ENCODE measurements at regions not wholly inside any gene's neighbourhood (a gene's known extent, or its start where the extent isn't known, plus 50 kb on each side); places are given as distances from the start of the nearest gene placed in this dataset.
"Not testable (repeated sequence)": the region's sequence is repeated elsewhere in the genome, so short reads cannot be mapped to it uniquely, and the experiment has no call there.

- Histone ChIP-seq H3K4me1 (ENCODE audit: control insufficient read depth in 1 of 2, insufficient read depth in 2 of 2, low read length in 2 of 2) (no peaks in the 10 kb centered on the region), H4K91ac (ENCODE audit: low read depth, low read length) (no peak overlapping the region), H3K4ac (ENCODE audit: low read depth, low read length) (no peak overlapping the region), H2BK12ac (ENCODE audit: low read length) (no peak overlapping the region), H2BK5ac (ENCODE audit: low read depth, low read length, poor library complexity) (no peak overlapping the region), H4K8ac (ENCODE audit: low read depth, low read length) (no peak overlapping the region), H3K27me3 (ENCODE audit: insufficient read depth, low read length) (no peaks in the 10 kb centered on the region), H3K9me3 (ENCODE audit: insufficient read depth, low read depth, low read length) (peaks cover 2% of the 10 kb centered on the region), H2AK5ac (ENCODE audit: low read length) (no peak overlapping the region), H3K4me2 (ENCODE audit: low read length) (no peak overlapping the region), H3K79me2 (ENCODE audit: control insufficient read depth, insufficient read depth, low read length, poor library complexity) (no peaks in the 10 kb centered on the region), H3K9ac (ENCODE audit: low read length) (no peak overlapping the region), H3K36me3 (ENCODE audit: control insufficient read depth in 1 of 2, insufficient read depth in 2 of 2, low read length in 2 of 2) (no peaks in the 10 kb centered on the region), H3K79me1 (ENCODE audit: low read length) (no peaks in the 10 kb centered on the region), H3K23ac (ENCODE audit: low read length) (no peak overlapping the region), H2AFZ (ENCODE audit: insufficient read depth, low read length, poor library complexity) (no peak overlapping the region), H3K27ac (ENCODE audit: low read depth, low read length) (no peak overlapping the region), H2BK120ac (ENCODE audit: insufficient read depth, low read length, poor library complexity) (no peak overlapping the region), H3K14ac (ENCODE audit: low read length) (no peak overlapping the region), H4K12ac (ENCODE audit: low read depth, low read length) (no peak overlapping the region), H3K4me3 (ENCODE audit: low read depth, low read length) (no peak overlapping the region), H3K18ac (ENCODE audit: low read length) (no peak overlapping the region)
- WGBS (ENCODE audit: extremely low coverage, insufficient coverage, insufficient read length): no CpG with 5 or more reads among the region's 2 CpGs
- DNase-seq: no peak
Observed at GRCh38 chr1:78334114-78334513, 156.7 kb upstream of the PTGFR start.

- H3K9me3 ChIP-seq (ENCODE audit: insufficient read depth, low read depth, low read length): peaks cover 2% of the 10 kb centered on the region
- no peak overlapping the region for H2AK5ac ChIP-seq (ENCODE audit: low read length)
- no peaks in the 10 kb centered on the region for H3K79me1 ChIP-seq (ENCODE audit: low read length)
- no peak overlapping the region for H3K18ac ChIP-seq (ENCODE audit: low read length)
- H4K12ac ChIP-seq (ENCODE audit: low read depth, low read length): no peak overlapping the region
- H3K79me2 ChIP-seq (ENCODE audit: control insufficient read depth, insufficient read depth, low read length, poor library complexity): no peaks in the 10 kb centered on the region
- no peaks in the 10 kb centered on the region for H3K4me1 ChIP-seq (ENCODE audit: control insufficient read depth in 1 of 2, insufficient read depth in 2 of 2, low read length in 2 of 2)
- H2BK12ac ChIP-seq (ENCODE audit: low read length): no peak overlapping the region
- no peak overlapping the region for H3K4ac ChIP-seq (ENCODE audit: low read depth, low read length)
- no peak overlapping the region for H2AFZ ChIP-seq (ENCODE audit: insufficient read depth, low read length, poor library complexity)
- H3K27me3 ChIP-seq (ENCODE audit: insufficient read depth, low read length): no peaks in the 10 kb centered on the region
- H3K36me3 ChIP-seq (ENCODE audit: control insufficient read depth in 1 of 2, insufficient read depth in 2 of 2, low read length in 2 of 2): no peaks in the 10 kb centered on the region
- H2BK5ac ChIP-seq (ENCODE audit: low read depth, low read length, poor library complexity): no peak overlapping the region
- H4K8ac ChIP-seq (ENCODE audit: low read depth, low read length): no peak overlapping the region
- no peak overlapping the region for H2BK120ac ChIP-seq (ENCODE audit: insufficient read depth, low read length, poor library complexity)
- no peak overlapping the region for H3K4me3 ChIP-seq (ENCODE audit: low read depth, low read length)
- no peak overlapping the region for H3K27ac ChIP-seq (ENCODE audit: low read depth, low read length)
- H3K23ac ChIP-seq (ENCODE audit: low read length): no peak overlapping the region
- WGBS (ENCODE audit: extremely low coverage, insufficient coverage, insufficient read length): no CpG with 5 or more reads among the region's 4 CpGs
- H3K4me2 ChIP-seq (ENCODE audit: low read length): no peak overlapping the region
- no peak overlapping the region for H3K9ac ChIP-seq (ENCODE audit: low read length)
- no peak overlapping the region for H4K91ac ChIP-seq (ENCODE audit: low read depth, low read length)
- DNase-seq: no peak
- no peak overlapping the region for H3K14ac ChIP-seq (ENCODE audit: low read length)
Observed at GRCh38 chr1:78334952-78335351, 155.8 kb upstream of the PTGFR start.

GRCh38 chr1:78336751-78337150, 154.0 kb upstream of the PTGFR start:
- H4K91ac ChIP-seq (ENCODE audit: low read depth, low read length); H3K9ac ChIP-seq (ENCODE audit: low read length); H3K18ac ChIP-seq (ENCODE audit: low read length); H3K4me2 ChIP-seq (ENCODE audit: low read length); H3K36me3 ChIP-seq (ENCODE audit: control insufficient read depth in 1 of 2, insufficient read depth in 2 of 2, low read length in 2 of 2); H3K9me3 ChIP-seq (ENCODE audit: insufficient read depth, low read depth, low read length); H3K79me2 ChIP-seq (ENCODE audit: control insufficient read depth, insufficient read depth, low read length, poor library complexity); H3K4me1 ChIP-seq (ENCODE audit: control insufficient read depth in 1 of 2, insufficient read depth in 2 of 2, low read length in 2 of 2); H2AK5ac ChIP-seq (ENCODE audit: low read length); H4K12ac ChIP-seq (ENCODE audit: low read depth, low read length); H3K27me3 ChIP-seq (ENCODE audit: insufficient read depth, low read length); H3K27ac ChIP-seq (ENCODE audit: low read depth, low read length); H2BK120ac ChIP-seq (ENCODE audit: insufficient read depth, low read length, poor library complexity); H3K4me3 ChIP-seq (ENCODE audit: low read depth, low read length); H4K8ac ChIP-seq (ENCODE audit: low read depth, low read length); H2BK12ac ChIP-seq (ENCODE audit: low read length); DNase-seq; H2BK5ac ChIP-seq (ENCODE audit: low read depth, low read length, poor library complexity); H3K79me1 ChIP-seq (ENCODE audit: low read length); H3K23ac ChIP-seq (ENCODE audit: low read length); H3K4ac ChIP-seq (ENCODE audit: low read depth, low read length); H2AFZ ChIP-seq (ENCODE audit: insufficient read depth, low read length, poor library complexity); H3K14ac ChIP-seq (ENCODE audit: low read length): not testable (repeated sequence)
- no CpG with 5 or more reads among the region's 3 CpGs for WGBS (ENCODE audit: extremely low coverage, insufficient coverage, insufficient read length)

- H3K27me3 ChIP-seq (ENCODE audit: insufficient read depth, low read length): no peaks in the 10 kb centered on the region
- H3K79me2 ChIP-seq (ENCODE audit: control insufficient read depth, insufficient read depth, low read length, poor library complexity): no peaks in the 10 kb centered on the region
- H3K27ac ChIP-seq (ENCODE audit: low read depth, low read length): no peak overlapping the region
- no CpG with 5 or more reads among the region's 1 CpG for WGBS (ENCODE audit: extremely low coverage, insufficient coverage, insufficient read length)
- no peak overlapping the region for H4K91ac ChIP-seq (ENCODE audit: low read depth, low read length)
- H2BK5ac ChIP-seq (ENCODE audit: low read depth, low read length, poor library complexity): no peak overlapping the region
- no peak overlapping the region for H3K9ac ChIP-seq (ENCODE audit: low read length)
- no peaks in the 10 kb centered on the region for H3K4me1 ChIP-seq (ENCODE audit: control insufficient read depth in 1 of 2, insufficient read depth in 2 of 2, low read length in 2 of 2)
- no peak overlapping the region for H3K18ac ChIP-seq (ENCODE audit: low read length)
- H2AFZ ChIP-seq (ENCODE audit: insufficient read depth, low read length, poor library complexity): no peak overlapping the region
- H4K8ac ChIP-seq (ENCODE audit: low read depth, low read length): no peak overlapping the region
- peaks cover 2% of the 10 kb centered on the region for H3K9me3 ChIP-seq (ENCODE audit: insufficient read depth, low read depth, low read length)
- H3K14ac ChIP-seq (ENCODE audit: low read length): no peak overlapping the region
- H4K12ac ChIP-seq (ENCODE audit: low read depth, low read length): no peak overlapping the region
- H3K4me2 ChIP-seq (ENCODE audit: low read length): no peak overlapping the region
- H3K79me1 ChIP-seq (ENCODE audit: low read length): no peaks in the 10 kb centered on the region
- H3K23ac ChIP-seq (ENCODE audit: low read length): no peak overlapping the region
- H2BK12ac ChIP-seq (ENCODE audit: low read length): no peak overlapping the region
- no peaks in the 10 kb centered on the region for H3K36me3 ChIP-seq (ENCODE audit: control insufficient read depth in 1 of 2, insufficient read depth in 2 of 2, low read length in 2 of 2)
- no peak overlapping the region for H3K4me3 ChIP-seq (ENCODE audit: low read depth, low read length)
- no peak overlapping the region for H2BK120ac ChIP-seq (ENCODE audit: insufficient read depth, low read length, poor library complexity)
- H3K4ac ChIP-seq (ENCODE audit: low read depth, low read length): no peak overlapping the region
- H2AK5ac ChIP-seq (ENCODE audit: low read length): no peak overlapping the region
- peak in 1 of 2 donors; percentile 20 for DNase-seq
Observed at GRCh38 chr1:78339490-78339889, 151.3 kb upstream of the PTGFR start.
